Transverse colon (tissue), 4 donors: ENCODE measurements at regions not wholly inside any gene's neighbourhood (a gene's known extent, or its start where the extent isn't known, plus 50 kb on each side); places are given as distances from the start of the nearest gene placed in this dataset.

ENCODE experiments used
- DNase-seq: peaks from one replicate; pipeline ENCODE4 v3.0.0-alpha.2; 2019
- H3K27ac ChIP-seq, 4 donors: fragments of 200-600 bp; sonication (generic); 2 replicates each; pipeline ENCODE4 v1.5.1; 2016 to 2018; ENCODE audit warnings: inconsistent platforms in 4 of 4
- H3K27me3 ChIP-seq: fragments of 200-600 bp; sonication (generic); 2 replicates; pipeline ENCODE4 v1.5.1; 2017; ENCODE audit warnings: inconsistent platforms
- H3K36me3 ChIP-seq, 4 donors: fragments of 200-600 bp; sonication (generic); 2 replicates each; pipeline ENCODE4 v1.5.1; 2017 to 2019; ENCODE audit warnings: inconsistent platforms in 4 of 4
- H3K4me1 ChIP-seq, 4 donors: fragments of 200-600 bp; sonication (generic); 2 replicates each; pipeline ENCODE4 v1.5.1; 2017 to 2020; ENCODE audit warnings: inconsistent platforms in 4 of 4
- H3K4me3 ChIP-seq, 4 donors: fragments of 200-600 bp; sonication (generic); 1 replicate in 1 of 4; 2 replicates in 3 of 4; pipeline versions ENCODE4 v1.5.1 to v1.6.1; 2017 to 2019; ENCODE audit warnings: inconsistent platforms in 4 of 4
- H3K9me3 ChIP-seq, 2 donors: fragments of 200-600 bp; sonication (generic); 2 replicates each; pipeline ENCODE4 v1.5.1; 2017 to 2019; ENCODE audit warnings: inconsistent platforms in 2 of 2
- CTCF ChIP-seq, 5 experiments: fragments of 200-600 bp in 3 of 5; fragments of 450-650 bp in 2 of 5; sonication (generic) in 3 of 5; IDR thresholded peaks; 1 replicate in 2 of 5; 2 replicates in 3 of 5; pipeline ENCODE4 v1.5.1; 2016 to 2017; ENCODE audit warnings: antibody characterized with exemption in 5 of 5, inconsistent platforms in 3 of 5, mild to moderate bottlenecking in 2 of 5, moderate library complexity in 1 of 5
- EP300 ChIP-seq: sonication (generic); formaldehyde crosslinking; IDR thresholded peaks from one replicate; pipeline ENCODE4 v1.6.1; 2017; ENCODE audit warnings: antibody characterized with exemption, low read depth
- POLR2A ChIP-seq: fragments of 450-650 bp; IDR thresholded peaks from one replicate; pipeline ENCODE4 v1.6.1; 2016; ENCODE audit warnings: antibody characterized with exemption, mild to moderate bottlenecking, moderate library complexity
- POLR2AphosphoS5 ChIP-seq, 3 donors: sonication (generic); formaldehyde crosslinking; IDR thresholded peaks; one replicate each; pipeline ENCODE4 v1.6.1; 2016; ENCODE audit warnings: antibody characterized with exemption in 3 of 3
- WGBS, 2 donors: methylation state at CpG; one replicate each; pipeline ENCODE4 v1.1.5; 2018; ENCODE audit warnings: low coverage in 1 of 2; 5-methylcytosine and 5-hydroxymethylcytosine counted together
- in situ Hi-C, 4 donors: fragments of 200-750 bp; cut with MboI; loops; one replicate each; pipeline versions ENCODE4 v1.15.0 to v1.15.1; 2017; ENCODE audit warnings: low sequenced_read_pairs in 3 of 4, low pct_ligation_motif_present in 1 of 4, low pct_unique_long_range_greater_than_20kb in 1 of 4
- intact Hi-C: fragments of 100-400 bp; cut with DNase I; formaldehyde crosslinking; loops from one replicate; pipeline ENCODE4 v1.15.1; 2023; ENCODE audit warnings: low total_unique reads

- Histone ChIP-seq H3K4me1 (no peaks in the 10 kb centered on the region), H3K36me3 (no peaks in the 10 kb centered on the region), H3K4me3 (no peak overlapping the region), H3K27me3 (no peaks in the 10 kb centered on the region), H3K27ac (no peak overlapping the region), H3K9me3 (no peaks in the 10 kb centered on the region)
- 56 to 59% methylated on average over 7 to 9 of the region's 9 CpGs for WGBS, 2 donors
- intact Hi-C loops (no loop called here), in situ Hi-C loops (no loop called here)
- TF ChIP-seq POLR2AphosphoS5 (IDR thresholded peaks at IDR 0.05) = no peak
- no peak for TF ChIP-seq CTCF (IDR thresholded peaks at IDR 0.05)
- TF ChIP-seq EP300 = no peak
- no peak for TF ChIP-seq POLR2A
- DNase-seq = no peak
These were observed 235.6 kb upstream of the HNRNPA3 start for GRCh38 chr2:176976736-176977685.

DNA sequence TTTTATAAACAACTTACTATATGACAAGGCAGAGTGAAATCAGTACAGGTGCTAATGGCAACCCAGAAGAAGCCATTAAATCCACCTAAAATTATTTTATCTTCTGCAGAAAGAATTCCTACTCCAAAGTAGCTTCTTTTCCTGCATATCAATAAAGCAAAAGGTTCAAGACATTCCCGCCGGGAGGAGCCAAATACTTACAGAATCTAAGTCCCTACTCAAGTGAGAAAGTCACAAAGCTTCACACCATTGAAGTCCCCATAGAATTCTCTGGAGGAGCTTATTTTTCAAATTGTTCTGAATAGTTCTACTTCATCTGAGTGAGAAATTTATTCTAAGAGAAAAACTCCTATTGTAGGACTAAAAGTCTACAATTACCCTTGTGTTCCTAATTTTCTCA, 233.7 kb upstream of the HNRNPA3 start:
- intact Hi-C loops = no loop called here

DNA sequence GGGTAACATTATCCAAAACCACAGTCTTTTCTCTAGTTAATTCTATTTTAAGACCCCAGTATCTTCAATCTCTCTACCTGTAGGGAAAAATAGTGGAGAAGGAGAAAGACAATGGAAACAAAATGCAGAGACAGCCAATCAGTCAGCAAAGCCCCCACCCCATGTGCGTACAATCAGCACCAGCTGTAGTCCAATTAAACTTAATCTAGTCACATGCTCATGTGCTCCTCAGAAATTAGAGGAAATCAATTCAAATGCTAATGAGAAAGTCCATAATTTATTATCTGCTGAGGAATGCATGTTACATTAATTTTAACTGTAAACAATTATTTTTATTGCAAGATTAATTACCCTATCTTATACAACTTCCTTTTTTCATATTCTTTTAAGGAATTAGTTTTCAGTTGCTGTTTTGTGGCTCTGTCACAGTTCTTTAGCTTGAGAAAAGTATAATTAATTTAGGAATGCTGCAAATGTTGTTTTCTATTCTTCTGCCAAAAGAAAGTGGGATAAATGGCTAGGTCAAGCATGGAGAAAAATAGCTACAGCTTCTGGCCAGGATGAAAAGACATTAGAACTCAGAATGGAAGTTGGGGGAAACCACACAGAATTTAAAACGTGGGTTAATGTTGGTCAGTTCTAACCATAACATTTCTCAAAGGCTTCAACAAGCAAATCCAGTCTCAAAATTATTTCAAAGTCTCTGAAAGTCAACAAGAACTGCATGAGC, 232.4 kb upstream of the HNRNPA3 start:
- in situ Hi-C loops = no loop called here
- Histone ChIP-seq H3K27ac (no peak overlapping the region), H3K27me3 (no peaks in the 10 kb centered on the region), H3K4me1 (no peaks in the 10 kb centered on the region), H3K9me3 (no peaks in the 10 kb centered on the region), H3K36me3 (no peaks in the 10 kb centered on the region), H3K4me3 (no peak overlapping the region)
- TF ChIP-seq POLR2A (no peak), CTCF (IDR thresholded peaks at IDR 0.05) (no peak), EP300 (no peak), POLR2AphosphoS5 (IDR thresholded peaks at IDR 0.05) (no peak)
- DNase-seq = no peak
- 63 to 79% methylated on average over 2 of the region's 2 CpGs for WGBS, 2 donors
- intact Hi-C loops = no loop called here

More for the DNA sequence above, 233.7 kb upstream of the HNRNPA3 start:
- TF ChIP-seq EP300 = no peak
- TF ChIP-seq POLR2A = no peak
- TF ChIP-seq POLR2AphosphoS5 (IDR thresholded peaks at IDR 0.05) = no peak
- no peak for TF ChIP-seq CTCF (IDR thresholded peaks at IDR 0.05)
- Histone ChIP-seq H3K27ac (no peak overlapping the region), H3K4me3 (no peak overlapping the region), H3K9me3 (no peaks in the 10 kb centered on the region), H3K4me1 (no peaks in the 10 kb centered on the region), H3K27me3 (no peaks in the 10 kb centered on the region), H3K36me3 (no peaks in the 10 kb centered on the region)
- no peak for DNase-seq
- 88 to 90% methylated on average over 2 of the region's 2 CpGs for WGBS, 2 donors
- in situ Hi-C loops = no loop called here

DNA sequence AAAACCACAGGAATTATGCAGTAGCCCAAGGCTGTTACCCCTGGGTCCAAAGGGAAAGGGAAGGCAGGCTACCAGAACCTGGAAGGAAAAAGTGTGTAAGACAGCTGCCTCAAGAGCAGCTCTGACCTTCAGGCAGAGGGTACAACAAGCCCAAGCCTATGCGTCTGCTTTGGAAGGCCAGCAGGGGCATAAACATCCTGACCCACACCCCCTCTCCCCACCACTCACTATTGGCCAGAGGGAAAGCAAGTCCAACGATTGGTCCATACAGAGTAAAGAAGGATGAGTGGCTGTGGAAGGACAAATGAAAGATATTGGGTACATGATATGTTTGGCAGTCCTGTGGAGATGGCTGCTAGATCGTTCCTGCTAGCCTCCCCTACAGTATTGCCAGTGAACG, 227.6 kb upstream of the HNRNPA3 start:
- Histone ChIP-seq H3K4me3 (no peak overlapping the region), H3K27me3 (no peaks in the 10 kb centered on the region), H3K9me3 (no peaks in the 10 kb centered on the region), H3K27ac (no peak overlapping the region), H3K4me1 (no peaks in the 10 kb centered on the region), H3K36me3 (no peaks in the 10 kb centered on the region)
- DNase-seq = no peak
- intact Hi-C loops = no loop called here
- WGBS, 2 donors = 89 to 96% methylated on average over 2 to 4 of the region's 4 CpGs
- in situ Hi-C loops = no loop called here
- no peak for TF ChIP-seq POLR2AphosphoS5 (IDR thresholded peaks at IDR 0.05)
- no peak for TF ChIP-seq POLR2A
